Uterus (tissue), 2 donors: ENCODE measurements at regions not wholly inside any gene's neighbourhood (a gene's known extent, or its start where the extent isn't known, plus 50 kb on each side); places are given as distances from the start of the nearest gene placed in this dataset.

Experiments
- CTCF ChIP-seq, 4 experiments: fragments of 200-600 bp in 2 of 4; fragments of 450-650 bp in 2 of 4; sonication (generic) in 2 of 4; IDR thresholded peaks; one replicate each; pipeline ENCODE4 v1.5.1; 2016 to 2019; ENCODE audit warnings: antibody characterized with exemption in 4 of 4, mild to moderate bottlenecking in 2 of 4, moderate library complexity in 1 of 4
- POLR2A ChIP-seq, 2 donors: fragments of 450-650 bp; IDR thresholded peaks; one replicate each; pipeline ENCODE4 v1.6.1; 2016; ENCODE audit warnings: antibody characterized with exemption in 2 of 2, mild to moderate bottlenecking in 1 of 2, moderate library complexity in 1 of 2

DNA sequence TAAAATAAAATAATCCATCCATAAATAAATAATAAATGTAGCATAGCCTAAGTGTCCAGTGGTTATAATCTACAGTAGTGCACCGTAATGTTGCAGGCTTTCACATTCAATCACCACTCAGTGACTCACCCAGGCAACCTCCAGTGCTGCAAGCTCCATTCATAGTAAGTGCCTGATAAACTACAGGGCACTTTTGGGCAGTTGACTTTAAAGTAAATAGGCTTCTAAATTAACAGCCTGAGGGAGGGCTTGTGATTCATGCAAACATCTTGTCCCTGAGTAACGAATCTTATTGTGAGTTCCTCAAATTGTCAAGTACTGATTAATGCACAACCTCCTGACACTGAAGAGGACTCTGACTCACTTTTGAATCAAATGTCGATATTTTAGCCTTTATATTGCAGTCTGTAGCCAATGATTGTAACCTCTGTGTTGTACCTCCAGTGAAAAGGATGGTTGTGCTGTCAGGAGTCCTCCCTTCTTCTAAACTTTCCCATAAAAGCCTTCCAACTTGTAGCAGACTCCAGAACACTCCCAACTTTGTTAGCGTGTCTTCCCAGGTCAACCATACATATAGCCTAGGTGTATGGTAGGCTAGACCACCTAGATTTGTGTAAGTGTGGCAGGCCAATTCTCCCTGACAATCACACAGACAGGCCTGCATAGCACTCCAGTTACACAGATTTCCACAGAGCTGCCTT is 55.0 kb upstream of the BICD1 start:
- TF ChIP-seq CTCF (IDR thresholded peaks at IDR 0.05) (no peak), POLR2A (IDR thresholded peaks at IDR 0.05) (no peak)
